Left lobe of liver (tissue), 2 donors: ENCODE measurements at regions not wholly inside any gene's neighbourhood (a gene's known extent, or its start where the extent isn't known, plus 50 kb on each side); places are given as distances from the start of the nearest gene placed in this dataset.

Source experiments
- ATAC-seq: fragments of 200-7000 bp; cut with Tn5 transposase; one replicate; pipeline ENCODE4 v1.9.1; 2020; ENCODE audit warnings: mild to moderate bottlenecking, moderate library complexity
- DNase-seq: peaks from one replicate; pipeline ENCODE4 v3.0.0-alpha.2; 2020; ENCODE audit warnings: low spot score
- donor health status: DM: no; HTN: no; CAD: no; lungs with moderate emphysema.
- donor health status: DM: no; HTN: yes; CAD: no.

DNA sequence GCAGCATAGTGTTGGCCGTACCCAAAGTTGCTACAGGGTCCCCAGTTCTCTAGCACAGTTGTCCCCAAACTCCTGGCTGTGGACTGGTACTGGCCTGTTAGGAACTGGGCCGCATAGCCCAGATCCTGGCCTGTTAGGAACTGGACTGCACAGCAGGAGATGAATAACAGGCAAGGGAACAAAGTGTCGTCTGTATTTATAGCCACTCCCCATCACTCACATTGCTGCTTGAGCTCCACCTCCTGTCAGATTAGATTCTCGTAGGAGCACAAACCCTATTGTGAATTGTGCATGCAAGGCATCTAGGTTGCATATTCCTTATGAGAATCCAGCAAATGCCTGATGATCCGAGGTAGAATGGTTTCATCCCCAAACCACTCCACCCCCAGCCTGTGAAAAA is 604.0 kb upstream of the LMCD1 start:
- DNase-seq (no peak), ATAC-seq (no peak)

DNA sequence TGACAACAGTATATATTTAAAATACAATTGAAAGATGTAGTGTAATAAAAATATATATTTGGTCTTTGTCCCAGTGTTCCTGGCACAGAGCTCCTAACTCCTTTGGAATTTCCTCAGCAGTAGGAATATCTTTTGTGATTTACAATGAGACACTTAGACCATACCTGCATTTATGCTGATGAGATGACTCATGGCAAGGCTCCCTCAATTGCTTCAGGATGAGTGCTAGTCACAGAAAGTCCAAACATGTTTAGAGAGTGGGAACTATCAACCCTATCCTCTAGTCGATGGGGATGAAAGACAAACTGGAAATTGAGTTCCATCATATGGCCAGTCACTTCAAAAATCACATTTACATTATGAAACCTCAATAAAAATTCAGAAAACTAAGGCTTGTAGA is 588.3 kb upstream of the LMCD1 start:
- no peak for ATAC-seq
- DNase-seq = no peak

DNA sequence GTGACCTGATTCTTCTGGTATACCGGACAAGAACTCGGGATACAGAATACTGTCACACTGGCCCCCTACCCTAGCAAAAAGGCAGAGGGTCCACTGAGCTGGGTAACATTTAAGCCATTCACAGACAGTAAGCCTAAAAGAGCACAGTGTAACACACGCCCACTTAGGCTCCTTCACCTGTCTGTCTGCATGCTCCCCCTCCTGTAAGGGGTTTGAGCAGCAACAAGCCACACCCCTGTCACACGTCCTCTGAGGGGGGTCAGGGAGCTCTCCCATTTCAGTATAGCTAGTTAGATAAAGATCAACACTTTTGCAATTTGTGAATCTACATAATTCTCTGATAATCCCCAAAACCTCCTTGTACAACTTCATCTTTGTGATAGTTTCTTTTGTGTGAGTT is 586.3 kb upstream of the LMCD1 start:
- no peak for DNase-seq
- no peak for ATAC-seq

DNA sequence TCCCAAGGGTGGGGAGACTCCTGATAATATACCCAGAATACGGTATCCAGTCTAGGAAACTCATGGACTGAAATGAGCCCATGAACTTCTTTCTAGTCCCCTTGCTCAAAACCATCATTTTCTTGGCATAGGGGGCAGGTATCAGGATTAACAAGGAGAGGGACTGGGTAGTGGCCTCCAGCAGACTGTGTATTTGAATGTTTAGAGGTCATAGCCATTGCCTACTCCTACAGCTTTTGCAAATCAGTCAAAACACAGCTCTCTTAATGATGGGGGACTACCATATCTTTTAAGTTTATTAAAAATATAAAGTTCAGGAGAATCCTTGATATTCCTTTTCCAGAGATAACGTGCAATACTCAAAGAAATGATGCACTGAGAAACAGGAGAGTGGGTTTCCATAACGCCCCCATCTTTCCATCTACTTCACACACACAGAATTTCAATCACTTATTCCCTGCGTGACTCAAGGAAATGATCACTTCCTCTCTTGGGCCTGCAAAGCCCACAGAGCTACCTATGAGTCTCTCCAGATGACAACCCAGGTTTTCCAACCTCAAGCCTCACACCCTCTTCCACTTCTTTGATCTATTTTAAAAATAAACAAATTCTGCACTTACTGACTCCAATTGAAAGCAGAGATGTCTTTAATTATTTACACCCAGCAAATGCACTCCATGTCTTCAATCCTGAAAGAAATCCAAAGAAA is 584.0 kb upstream of the LMCD1 start:
- no peak for DNase-seq

DNA sequence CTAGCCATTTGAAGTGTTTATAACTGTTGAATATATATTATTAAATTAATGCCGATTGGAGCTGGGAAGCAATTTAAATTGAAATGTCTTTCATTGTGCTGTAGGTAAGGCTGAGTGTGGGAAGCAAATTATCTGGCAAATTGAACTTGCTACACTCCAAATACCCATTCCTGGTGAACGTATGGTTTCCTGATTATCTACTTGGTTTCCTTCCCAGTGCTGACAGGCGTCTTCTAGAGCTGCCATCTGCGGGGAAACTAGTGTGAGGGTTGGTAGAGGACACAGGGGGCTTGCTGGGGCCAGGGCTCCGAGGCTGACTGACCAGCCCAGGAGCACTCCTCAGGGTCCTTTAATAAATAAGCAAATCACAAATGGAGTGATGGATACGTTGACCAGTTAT is 581.4 kb upstream of the LMCD1 start:
- DNase-seq (no peak), ATAC-seq (no peak)

More for the DNA sequence above, 584.0 kb upstream of the LMCD1 start:
- no peak for ATAC-seq

DNA sequence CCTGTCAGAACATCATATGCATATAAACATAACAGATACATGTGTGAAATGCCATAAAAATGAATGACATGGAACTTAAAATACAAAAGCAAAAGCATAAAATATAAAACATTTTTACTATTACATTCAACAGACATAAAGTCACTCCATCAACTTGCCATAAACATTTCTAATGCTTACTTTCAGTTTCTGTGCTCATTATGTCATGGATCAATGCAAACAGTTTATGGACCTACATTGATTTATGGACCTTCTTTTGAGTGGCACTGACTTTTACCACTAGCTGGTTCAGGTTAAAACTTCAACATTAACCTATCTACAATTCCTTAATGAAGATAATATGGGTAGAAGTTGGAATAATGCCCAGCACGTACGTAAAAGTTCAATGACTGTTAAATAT is 577.4 kb upstream of the LMCD1 start:
- no peak for ATAC-seq

DNA sequence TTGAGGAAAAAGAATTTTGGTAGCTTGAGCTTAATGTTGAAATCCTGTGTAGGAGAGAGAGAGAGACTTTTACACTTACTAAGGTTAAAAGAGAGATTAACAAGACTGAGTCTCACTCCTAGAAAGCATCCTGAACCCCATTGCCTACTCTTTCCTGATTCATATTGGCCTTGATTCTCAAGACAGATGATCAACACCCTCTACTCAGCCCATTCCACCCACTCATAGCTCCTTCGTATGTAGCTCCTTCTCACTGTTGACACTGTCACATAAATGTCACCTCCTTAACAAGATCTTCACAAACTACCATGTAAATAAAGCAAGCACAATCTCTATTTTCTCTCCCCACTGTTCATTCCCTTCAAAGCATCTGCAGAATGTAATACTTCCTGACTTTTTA is 574.6 kb upstream of the LMCD1 start:
- DNase-seq (no peak), ATAC-seq (no peak)

More for the DNA sequence above, 577.4 kb upstream of the LMCD1 start:
- no peak for DNase-seq

DNA sequence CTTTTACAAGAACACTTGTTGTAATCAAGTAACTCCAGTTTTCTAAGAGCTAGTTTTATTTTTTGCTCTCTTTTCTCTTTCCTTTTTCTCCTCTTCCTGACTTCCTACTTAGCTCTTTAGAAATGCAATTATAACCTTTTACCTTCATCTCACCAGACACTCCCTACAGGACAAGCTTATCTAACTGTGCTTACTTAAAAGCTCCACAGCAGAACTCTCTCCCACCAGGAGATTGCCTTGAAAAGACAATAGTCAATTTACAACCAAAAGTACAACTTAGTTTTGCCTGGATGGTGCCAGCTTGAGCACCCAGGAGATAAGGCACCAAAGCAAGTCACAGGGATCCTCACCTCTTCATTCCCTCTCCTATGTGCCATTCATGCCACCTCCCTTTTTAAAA is 573.8 kb upstream of the LMCD1 start:
- DNase-seq = no peak
- no peak for ATAC-seq

DNA sequence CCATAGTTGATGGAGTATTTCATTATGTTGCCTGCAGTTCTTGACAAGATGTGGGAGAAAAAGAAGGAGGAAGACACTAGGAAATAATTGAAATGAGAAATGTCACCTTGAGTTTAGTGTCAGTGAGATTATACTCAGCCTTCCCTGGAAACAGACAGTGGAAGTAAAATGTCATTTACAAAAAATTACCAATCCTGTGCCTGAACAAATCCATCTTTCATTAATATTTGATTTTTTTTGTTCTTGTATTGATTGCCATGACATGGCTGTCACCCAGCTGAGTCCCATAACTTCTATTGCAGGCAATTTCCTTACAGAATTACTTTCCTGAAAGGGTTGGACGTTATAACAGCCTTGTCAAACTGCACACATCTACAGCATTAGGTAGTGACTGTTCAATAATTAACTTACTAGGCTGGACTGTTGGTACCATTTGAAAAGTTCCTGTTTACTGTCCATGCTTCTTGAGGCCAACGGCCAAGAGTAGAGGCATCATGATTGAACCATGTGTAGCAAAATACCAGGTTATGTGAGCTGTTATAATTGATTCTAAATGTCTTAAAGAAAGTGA is 572.2 kb upstream of the LMCD1 start:
- no peak for DNase-seq
- no peak for ATAC-seq

DNA sequence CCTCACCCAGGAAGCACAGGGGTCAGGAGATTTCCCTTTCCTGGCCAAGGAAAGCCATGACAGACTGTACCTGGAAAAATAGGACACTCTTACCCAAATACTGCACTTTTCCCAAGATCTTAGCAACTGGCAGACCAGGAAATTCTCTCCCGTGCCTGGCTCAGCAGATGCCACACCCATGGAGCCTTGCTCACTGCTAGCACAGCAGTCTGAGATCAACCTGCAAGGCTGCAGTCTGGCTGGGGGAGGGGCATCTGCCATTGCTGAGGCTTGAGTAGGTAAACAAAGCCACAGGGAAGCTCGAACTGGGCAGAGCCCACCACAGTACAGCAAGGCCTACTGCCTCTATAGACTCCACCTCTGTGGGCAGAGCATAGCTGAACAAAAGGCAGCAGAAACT is 567.3 kb upstream of the LMCD1 start:
- DNase-seq = no peak
- no peak for ATAC-seq

DNA sequence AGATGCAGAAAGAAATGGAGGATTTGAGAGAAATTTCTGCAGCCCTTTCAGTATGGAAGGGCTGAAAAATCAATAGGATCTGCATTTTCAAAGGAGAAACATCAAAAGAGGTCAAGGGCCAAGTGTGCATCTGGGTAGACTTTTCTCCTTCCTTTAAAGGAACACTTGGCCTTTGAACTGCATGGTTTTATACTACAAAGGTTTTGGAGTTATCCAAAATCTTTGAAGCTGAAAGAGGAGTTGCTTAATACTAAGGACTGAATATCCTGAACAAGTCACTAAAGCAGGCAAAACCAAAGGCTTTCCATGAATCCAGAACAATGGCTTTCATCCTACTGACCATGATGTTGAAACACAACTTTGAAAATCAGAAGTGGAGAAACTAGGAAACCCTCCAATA is 553.7 kb upstream of the LMCD1 start:
- no peak for ATAC-seq

DNA sequence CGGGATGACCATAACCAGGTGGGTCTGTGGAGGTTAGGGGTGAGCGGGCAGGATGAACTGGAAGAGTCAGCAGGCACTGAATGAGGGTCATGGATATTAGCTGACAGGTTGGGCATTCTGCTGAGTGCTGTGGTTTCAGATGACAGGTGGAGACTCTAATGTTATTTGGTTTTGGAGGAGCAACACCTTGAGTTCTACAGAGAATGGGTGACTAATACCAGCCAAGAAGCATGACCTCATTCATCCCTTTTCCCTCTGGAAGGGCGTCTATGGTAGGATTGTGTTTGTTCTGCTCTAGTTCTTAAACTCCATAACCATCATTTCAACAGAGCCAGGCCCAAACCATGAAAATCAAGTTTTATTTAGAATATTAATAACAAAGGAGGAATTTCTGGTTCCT is 550.7 kb upstream of the LMCD1 start:
- no peak for ATAC-seq
- DNase-seq = no peak

More for the DNA sequence above, 553.7 kb upstream of the LMCD1 start:
- DNase-seq = no peak

DNA sequence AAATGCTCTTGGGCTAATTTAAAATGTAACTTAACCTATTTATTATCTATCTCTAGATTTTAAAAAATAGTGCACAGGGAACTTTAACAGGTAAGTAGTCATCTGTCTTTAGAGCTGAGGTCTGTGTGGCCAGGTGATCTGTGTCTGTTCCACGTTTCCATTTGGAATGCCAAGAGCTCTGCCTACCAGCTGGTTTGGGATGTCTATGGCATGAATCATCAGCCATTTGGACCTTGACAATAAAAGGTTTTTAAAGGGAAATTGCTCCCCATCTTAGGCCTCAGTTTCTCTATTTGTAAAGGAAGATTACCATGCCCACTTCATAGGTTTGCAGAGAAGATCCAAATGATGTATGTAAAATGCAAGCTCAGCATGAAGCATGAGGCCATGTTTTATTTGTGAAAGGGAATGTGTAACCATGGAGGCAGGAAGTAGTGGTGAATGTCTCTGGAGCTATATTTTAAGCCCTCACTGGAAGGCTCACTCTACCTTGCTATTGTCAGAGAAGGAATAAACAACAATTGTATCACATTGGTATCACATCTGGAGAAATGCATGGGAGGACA is 548.1 kb upstream of the LMCD1 start:
- DNase-seq (no peak), ATAC-seq (no peak)

DNA sequence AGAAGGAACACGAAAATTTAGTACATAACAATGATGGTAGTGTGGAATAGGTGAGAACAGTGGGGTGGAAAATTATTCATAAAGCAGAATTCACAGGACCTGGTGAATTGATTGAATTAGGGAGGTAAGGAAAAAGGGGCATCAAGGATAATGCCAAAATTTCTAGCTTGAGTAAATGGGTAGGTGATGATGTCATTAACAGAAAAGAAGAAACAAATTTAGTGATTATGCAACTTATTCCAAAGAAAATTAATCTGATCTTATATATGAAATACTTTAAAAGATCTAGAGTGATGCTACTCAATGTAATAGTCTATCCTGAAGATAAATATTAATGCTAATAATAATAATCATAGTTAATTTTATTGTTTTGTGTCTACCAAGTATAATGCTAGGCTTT is 544.6 kb upstream of the LMCD1 start:
- DNase-seq (no peak), ATAC-seq (no peak)

DNA sequence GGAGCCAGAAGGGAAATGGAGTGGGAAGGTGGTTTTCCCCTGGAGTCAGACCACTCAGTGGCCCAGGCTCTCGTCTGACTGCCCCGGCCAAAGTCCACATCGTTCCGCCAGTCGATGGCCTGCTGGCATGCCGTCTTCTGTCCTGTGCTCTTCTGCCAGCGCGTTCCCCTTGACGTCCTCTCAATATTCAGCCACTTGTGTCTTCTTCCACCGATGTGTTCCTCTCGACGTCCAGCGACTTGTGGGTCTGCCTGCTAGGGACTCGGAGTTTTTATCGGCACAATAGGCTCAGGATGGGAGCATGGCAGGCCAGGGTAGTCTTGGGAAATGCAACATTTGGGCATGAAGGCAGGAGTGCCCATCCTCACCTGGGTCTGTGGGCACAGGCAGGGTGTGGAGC is 542.5 kb upstream of the LMCD1 start:
- ATAC-seq (no peak), DNase-seq (no peak)

DNA sequence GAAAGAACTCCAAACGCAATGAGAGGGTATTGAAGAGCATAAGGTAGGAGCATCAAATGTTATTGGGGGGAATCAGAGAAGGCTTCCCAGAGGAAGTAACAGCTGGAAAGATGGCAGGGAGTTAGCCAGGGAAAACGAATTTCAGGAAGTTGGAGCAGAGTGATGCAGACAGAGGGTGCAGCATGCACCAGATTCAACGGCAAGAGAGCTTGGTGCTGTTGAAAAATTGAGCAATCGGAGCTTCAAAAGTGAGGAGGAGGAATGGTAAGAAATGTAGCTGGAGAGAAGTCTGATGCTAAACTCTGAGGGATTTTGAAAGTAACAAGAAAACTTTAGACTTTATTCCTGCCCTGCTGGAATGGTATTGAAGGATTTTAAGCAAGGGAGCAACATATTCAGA is 541.0 kb upstream of the LMCD1 start:
- ATAC-seq (no peak), DNase-seq (no peak)

DNA sequence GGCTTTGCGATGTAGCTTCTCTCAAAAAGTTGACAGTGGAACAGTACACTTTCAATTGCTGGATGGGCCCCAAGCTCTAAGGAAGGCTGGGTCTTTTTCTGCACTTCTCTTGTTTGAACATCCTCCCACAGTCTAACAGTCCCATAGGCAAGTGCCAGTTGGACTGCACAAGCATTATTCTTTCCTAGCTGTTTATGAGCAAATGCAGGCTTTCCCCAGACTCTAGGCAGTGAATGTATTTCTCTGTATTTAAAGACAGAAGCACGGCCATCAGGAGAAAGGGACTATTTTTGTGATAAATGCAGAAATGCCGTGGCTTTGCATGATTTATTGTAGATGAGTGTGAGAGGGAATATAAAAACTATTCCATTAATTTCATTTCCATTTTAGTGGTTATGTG is 539.3 kb upstream of the LMCD1 start:
- DNase-seq (no peak), ATAC-seq (no peak)

DNA sequence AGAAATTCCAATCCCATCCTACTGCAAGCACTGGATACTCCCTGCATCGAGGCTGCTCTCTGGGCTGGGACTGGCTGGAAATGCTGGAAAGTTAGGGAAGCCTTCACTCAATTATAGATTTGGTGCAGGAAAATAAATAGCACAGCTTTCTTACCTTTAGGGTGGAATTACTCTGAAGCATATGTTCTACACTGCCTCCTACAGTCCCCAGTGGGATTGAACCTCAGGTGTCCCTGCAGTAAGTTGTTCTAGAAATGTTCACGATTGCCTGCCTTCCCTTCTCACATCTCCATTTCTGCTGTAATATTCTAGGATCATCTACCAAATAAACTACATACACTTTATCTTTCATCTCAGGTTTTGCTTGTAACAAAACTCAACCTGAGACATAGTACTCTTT is 536.7 kb upstream of the LMCD1 start:
- ATAC-seq (no peak), DNase-seq (no peak)

DNA sequence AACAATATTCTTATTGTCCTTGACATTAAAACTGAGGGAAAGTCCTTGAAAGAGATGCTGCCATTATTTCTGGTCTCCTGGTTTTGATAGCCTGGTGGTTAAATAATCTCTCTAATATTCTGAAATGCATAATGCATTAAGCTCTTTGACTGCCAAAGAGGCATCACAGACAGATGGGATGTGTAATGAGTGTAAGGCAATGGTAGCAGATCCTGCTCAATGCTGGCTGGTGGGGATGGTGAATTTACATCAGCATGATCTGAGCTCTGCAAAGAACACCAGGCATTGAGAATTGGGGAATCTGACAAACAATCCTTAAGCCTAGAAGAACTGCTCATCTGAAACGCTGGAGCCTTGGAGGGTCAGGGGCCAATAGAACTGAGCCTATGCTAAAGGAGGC is 528.6 kb upstream of the LMCD1 start:
- ATAC-seq = no peak
- DNase-seq = no peak

DNA sequence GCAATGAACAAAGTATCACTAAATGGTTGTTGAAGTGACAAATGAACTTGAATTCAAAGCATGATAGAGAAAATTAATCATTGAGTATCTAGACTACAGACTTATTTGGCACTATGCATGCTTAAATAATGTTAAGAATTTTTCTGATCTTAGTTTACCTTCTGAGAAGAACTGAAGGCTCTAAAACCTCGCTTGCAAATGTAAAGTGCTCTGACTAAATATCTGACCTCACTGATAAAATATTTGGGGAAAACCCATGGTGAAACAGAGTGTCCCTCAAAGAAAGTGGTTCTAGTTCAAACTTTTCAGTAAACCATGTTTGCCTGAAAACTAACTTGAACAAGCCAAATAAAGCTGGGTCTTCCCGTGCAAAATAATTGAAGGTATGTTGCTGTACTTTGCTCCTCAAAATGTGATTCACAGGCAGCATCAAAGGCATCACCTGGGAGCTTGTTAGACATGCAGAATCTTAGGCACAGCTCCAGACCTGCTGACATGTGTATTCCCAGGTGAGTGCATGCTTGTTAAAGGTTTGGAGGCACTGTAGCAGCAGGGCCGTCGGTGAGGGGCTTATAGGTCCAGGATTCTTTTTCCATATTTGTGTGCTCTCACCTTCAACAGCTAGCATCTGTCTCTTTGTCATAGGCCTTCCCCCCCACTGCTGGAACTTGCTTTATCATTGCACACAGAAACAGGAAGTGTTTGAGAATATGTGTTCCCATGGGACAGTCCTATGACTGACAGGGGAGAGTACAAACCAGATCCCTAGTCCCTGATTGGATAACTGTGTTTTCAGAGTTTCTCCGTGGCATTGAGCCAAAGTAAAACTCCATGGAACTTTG is 524.2 kb upstream of the LMCD1 start:
- ATAC-seq = no peak
- no peak for DNase-seq

DNA sequence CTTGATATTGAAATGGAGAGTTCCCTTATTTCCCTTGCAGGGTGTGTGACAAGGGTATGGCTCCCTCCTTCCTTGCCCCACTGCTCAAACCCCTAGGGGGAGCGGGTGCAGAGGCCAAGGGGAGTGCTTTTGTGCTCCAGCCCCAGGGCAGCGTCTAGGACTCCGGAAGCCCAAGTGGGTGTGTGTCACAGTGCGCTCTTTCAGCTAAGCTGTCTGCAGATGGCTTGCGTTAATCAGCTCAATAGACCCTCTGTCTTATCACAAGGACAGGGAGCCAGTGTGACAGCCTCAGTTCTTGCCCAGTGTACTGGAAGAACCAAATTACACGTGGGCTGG is 523.6 kb upstream of the LMCD1 start:
- no peak for ATAC-seq
- DNase-seq = no peak

DNA sequence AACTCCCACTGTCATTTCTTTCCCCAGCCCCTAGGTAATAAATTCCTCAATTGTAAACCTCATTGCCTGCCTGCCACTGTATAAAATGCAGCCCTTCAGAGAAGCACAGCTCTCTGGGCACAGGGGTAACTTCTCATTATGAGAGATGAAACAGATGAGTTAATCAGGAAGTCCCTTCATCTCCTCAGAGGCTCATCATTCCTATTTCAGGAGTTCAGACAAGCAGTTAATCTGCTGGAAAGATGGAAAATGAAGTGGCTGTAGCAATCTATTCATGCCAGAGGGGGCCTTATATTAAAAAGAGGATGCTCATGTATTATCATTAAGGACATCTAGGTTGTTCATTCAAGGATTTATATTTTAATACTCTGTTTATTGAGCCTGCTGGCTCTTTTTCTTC is 519.5 kb upstream of the LMCD1 start:
- DNase-seq (no peak), ATAC-seq (no peak)
